GM23338 (cell line): ENCODE measurements at regions not wholly inside any gene's neighbourhood (a gene's known extent, or its start where the extent isn't known, plus 50 kb on each side); places are given as distances from the start of the nearest gene placed in this dataset.

ENCODE experiments used
- ATAC-seq: fragments of 200-7000 bp; cut with Tn5 transposase; 3 replicates; pipeline ENCODE4 v1.9.1; 2020
- DNase-seq: peaks from one replicate; pipeline ENCODE4 v3.0.0-alpha.2; 2015; ENCODE audit warnings: low spot score
- H2AFZ ChIP-seq: fragments of 200-600 bp; sonication (generic); 2 replicates; pipeline ENCODE4 v1.8.0; 2016; ENCODE audit warnings: antibody characterized with exemption, mild to moderate bottlenecking, moderate library complexity
- H3F3A ChIP-seq: fragments of 200-600 bp; sonication (generic); replicated peaks from 2 replicates; pipeline ENCODE4 v1.8.0; 2017; ENCODE audit warnings: antibody characterized with exemption, mixed run types, low read depth
- H3K27ac ChIP-seq: fragments of 200-600 bp; sonication (generic); 2 replicates; pipeline ENCODE4 v1.6.1; 2016; ENCODE audit warnings: low read depth
- H3K27me3 ChIP-seq: fragments of 200-600 bp; sonication (generic); 2 replicates; pipeline ENCODE4 v1.8.0; 2016; ENCODE audit warnings: mild to moderate bottlenecking, mixed run types, moderate library complexity; ENCODE audit not compliant: insufficient read depth
- H3K36me3 ChIP-seq: fragments of 200-600 bp; sonication (generic); 2 replicates; pipeline ENCODE4 v1.8.0; 2016; ENCODE audit warnings: mild to moderate bottlenecking; ENCODE audit not compliant: insufficient read depth
- H3K4me1 ChIP-seq: fragments of 200-600 bp; sonication (generic); 2 replicates; pipeline ENCODE4 v1.8.0; 2016; ENCODE audit warnings: mild to moderate bottlenecking, moderate library complexity; ENCODE audit not compliant: insufficient read depth
- H3K4me2 ChIP-seq: fragments of 200-600 bp; sonication (generic); 2 replicates; pipeline ENCODE4 v1.7.1; 2017; ENCODE audit warnings: mixed run types
- H3K4me3 ChIP-seq: fragments of 200-600 bp; sonication (generic); 2 replicates; pipeline ENCODE4 v1.6.1; 2016; ENCODE audit warnings: mixed run types
- H3K79me2 ChIP-seq: fragments of 200-600 bp; sonication (generic); replicated peaks from 2 replicates; pipeline ENCODE4 v1.8.0; 2017; ENCODE audit warnings: mild to moderate bottlenecking; ENCODE audit not compliant: insufficient read depth
- H3K9me2 ChIP-seq: fragments of 200-600 bp; sonication (generic); 2 replicates; pipeline ENCODE4 v1.8.0; 2017; ENCODE audit not compliant: insufficient read depth
- H4K20me1 ChIP-seq: fragments of 200-600 bp; sonication (generic); replicated peaks from 2 replicates; pipeline ENCODE4 v1.8.0; 2017; ENCODE audit warnings: mild to moderate bottlenecking; ENCODE audit not compliant: insufficient read depth
- H3K27ac Mint-ChIP-seq: 2 replicates; pipeline ENCODE4 v1.8.0; 2020; ENCODE audit warnings: inconsistent platforms, mild to moderate bottlenecking, moderate library complexity, mixed read lengths
- H3K27me3 Mint-ChIP-seq: 3 replicates; pipeline ENCODE4 v1.8.0; 2022; ENCODE audit warnings: low read depth, mild to moderate bottlenecking, moderate library complexity, mixed read lengths, inconsistent platforms; ENCODE audit not compliant: insufficient read depth, poor library complexity
- H3K36me3 Mint-ChIP-seq: 3 replicates; pipeline ENCODE4 v1.8.0; 2021; ENCODE audit warnings: low read depth, mild to moderate bottlenecking, inconsistent platforms, moderate library complexity, mixed read lengths
- H3K4me1 Mint-ChIP-seq: 3 replicates; pipeline ENCODE4 v1.8.0; 2020; ENCODE audit warnings: mild to moderate bottlenecking, inconsistent platforms, mixed read lengths
- H3K4me3 Mint-ChIP-seq: 3 replicates; pipeline ENCODE4 v1.8.0; 2021; ENCODE audit warnings: moderate library complexity, mild to moderate bottlenecking, inconsistent platforms, mixed read lengths
- H3K9me3 Mint-ChIP-seq: 3 replicates; pipeline ENCODE4 v1.8.0; 2020; ENCODE audit warnings: moderate library complexity, mild to moderate bottlenecking, inconsistent platforms, mixed read lengths
- CREB1 ChIP-seq: fragments of 250-450 bp; sonication (Bioruptor Pico); IDR thresholded peaks from 2 replicates; pipeline ENCODE4 v1.5.0; 2020; ENCODE audit warnings: low read depth, mild to moderate bottlenecking, moderate library complexity
- CTCF ChIP-seq, 2 experiments: fragments of 200-600 bp in 1 of 2; sonication (generic) in 1 of 2; conservative IDR thresholded peaks; 2 replicates each; pipeline versions ENCODE4 v1.5.1 to v1.6.1; 2016 to 2017; ENCODE audit warnings: antibody characterized with exemption in 2 of 2, low read depth in 2 of 2, mild to moderate bottlenecking in 2 of 2, moderate library complexity in 1 of 2
- ETS1 ChIP-seq: IDR thresholded peaks from 2 replicates; pipeline ENCODE4 v1.6.1; 2016; ENCODE audit warnings: antibody characterized with exemption
- EZH2 ChIP-seq: fragments of 200-600 bp; sonication (generic); IDR thresholded peaks from one replicate; pipeline ENCODE4 v1.8.0; 2017; ENCODE audit warnings: antibody characterized with exemption, mild to moderate bottlenecking, low read depth; ENCODE audit not compliant: unreplicated experiment
- EZH2phosphoT487 ChIP-seq: fragments of 200-600 bp; sonication (generic); IDR thresholded peaks from one replicate; pipeline ENCODE4 v1.8.1; 2018; ENCODE audit warnings: antibody characterized with exemption; ENCODE audit not compliant: unreplicated experiment
- JUNB ChIP-seq: IDR thresholded peaks from one replicate; pipeline ENCODE4 v1.6.1; 2016; ENCODE audit warnings: antibody characterized with exemption; ENCODE audit not compliant: unreplicated experiment
- NANOG ChIP-seq: IDR thresholded peaks from 2 replicates; pipeline ENCODE4 v1.6.1; 2016; ENCODE audit warnings: antibody characterized with exemption, borderline replicate concordance
- POLR2AphosphoS5 ChIP-seq: IDR thresholded peaks from 2 replicates; pipeline ENCODE4 v1.6.1; 2016; ENCODE audit warnings: antibody characterized with exemption, low read depth
- REST ChIP-seq: IDR thresholded peaks from one replicate; pipeline ENCODE4 v1.6.1; 2018; ENCODE audit warnings: antibody characterized with exemption; ENCODE audit not compliant: unreplicated experiment
- STAT1 ChIP-seq: IDR thresholded peaks from one replicate; pipeline ENCODE4 v1.6.1; 2016; ENCODE audit warnings: antibody characterized with exemption; ENCODE audit not compliant: unreplicated experiment
- ZNF114 ChIP-seq: fragments of 250-450 bp; sonication (Bioruptor Pico); IDR thresholded peaks from 2 replicates; pipeline ENCODE4 v1.5.0; 2020; ENCODE audit warnings: mild to moderate bottlenecking, moderate library complexity
- ZNF331 ChIP-seq: fragments of 250-450 bp; sonication (Bioruptor Pico); IDR thresholded peaks from 2 replicates; pipeline ENCODE4 v1.5.0; 2020; ENCODE audit warnings: low read depth, mild to moderate bottlenecking, moderate library complexity
- ZNF462 ChIP-seq: fragments of 250-450 bp; sonication (Bioruptor Pico); IDR thresholded peaks from 2 replicates; pipeline ENCODE4 v1.5.0; 2020; ENCODE audit warnings: mild to moderate bottlenecking, moderate library complexity

- ATAC-seq = no peak
These were observed 257.1 kb upstream of the PTBP2 start for GRCh38 chr1:96464522-96464921.

More at GRCh38 chr1:96464522-96464921, 257.1 kb upstream of the PTBP2 start:
- peaks cover 58% of the 10 kb centered on the region for H3K4me1 ChIP-seq
- peaks cover 50% of the 10 kb centered on the region for H3K4me1 Mint-ChIP-seq
- H3K27me3 Mint-ChIP-seq = peaks cover 6% of the 10 kb centered on the region
- no peak overlapping the region for H3K4me3 Mint-ChIP-seq
- peaks cover 9% of the 10 kb centered on the region for H3K36me3 Mint-ChIP-seq
- H3K79me2 ChIP-seq = no peaks in the 10 kb centered on the region
- H3K9me2 ChIP-seq = no peaks in the 10 kb centered on the region
- no peaks in the 10 kb centered on the region for H3F3A ChIP-seq
- DNase-seq = no peak
- peaks cover 8% of the 10 kb centered on the region; the same call in 2 of the 3 replicates for H3K9me3 Mint-ChIP-seq
- H3K4me2 ChIP-seq = peak overlapping the region; percentile 50
- TF ChIP-seq JUNB (no peak), ETS1 (no peak), CTCF (conservative IDR thresholded peaks at IDR 0.05; ENCODE audit: low read depth in 2 of 2) (no peak), CREB1 (CRISPR knock-in tag) (no peak), ZNF114 (no peak), REST (no peak), ZNF331 (CRISPR knock-in tag) (no peak), ZNF462 (CRISPR knock-in tag) (no peak), STAT1 (no peak), EZH2phosphoT487 (no peak), NANOG (no peak), POLR2AphosphoS5 (no peak), EZH2 (no peak)
- H3K27ac Mint-ChIP-seq = no peak overlapping the region
- H3K36me3 ChIP-seq = no peaks in the 10 kb centered on the region
- peak overlapping the region; percentile 14; the same call in 1 of the 2 replicates for H3K4me3 ChIP-seq
- no peaks in the 10 kb centered on the region; the same call in 1 of the 2 replicates for H3K27me3 ChIP-seq
- no peaks in the 10 kb centered on the region for H4K20me1 ChIP-seq
- no peak overlapping the region for H2AFZ ChIP-seq
- no peak overlapping the region for H3K27ac ChIP-seq
